ENCODE measurements at regions not wholly inside any gene's neighbourhood (a gene's known extent, or its start where the extent isn't known, plus 50 kb on each side); places are given as distances from the start of the nearest gene placed in this dataset.

DNA sequence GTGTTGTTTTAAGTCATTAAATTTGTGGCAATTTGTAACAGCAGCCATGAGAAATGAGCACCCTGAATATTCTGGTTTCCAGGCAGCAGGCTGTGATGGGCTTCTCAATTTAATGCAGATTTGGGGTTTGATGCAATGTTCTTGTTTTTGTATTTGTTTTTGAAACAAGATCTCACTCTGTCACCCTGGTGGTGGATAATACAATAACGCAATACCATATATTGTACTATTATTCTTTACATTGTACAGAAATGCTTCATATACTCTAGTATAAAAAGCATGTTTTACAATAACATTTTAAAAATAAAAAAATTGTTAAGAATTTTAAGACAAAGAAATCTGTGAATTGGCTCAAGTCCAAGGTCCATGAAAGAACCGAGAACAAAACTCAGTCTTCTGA lies 129.1 kb downstream of the USP46 start:
- WGBS, result 82% methylated on average over 2 of the region's 2 CpGs
- no peak overlapping the region for H3K4me3 ChIP-seq
- DNase-seq (ENCODE audit: low spot score in 2 of 2), result no peak

GRCh38 chr4:52535793-52536192 lies 123.3 kb downstream of the USP46 start:
- H3K27me3 ChIP-seq, result no peaks in the 10 kb centered on the region
- H3K9me3 ChIP-seq, result no peaks in the 10 kb centered on the region
- no peak overlapping the region for H3K4me3 ChIP-seq
- H3K4me1 ChIP-seq, result no peaks in the 10 kb centered on the region
- H3K27ac ChIP-seq, result no peak overlapping the region
- DNase-seq (ENCODE audit: low spot score in 2 of 2), result no peak
- no peak for TF ChIP-seq POLR2AphosphoS5 (IDR thresholded peaks at IDR 0.05)
- TF ChIP-seq, protein P1, sequence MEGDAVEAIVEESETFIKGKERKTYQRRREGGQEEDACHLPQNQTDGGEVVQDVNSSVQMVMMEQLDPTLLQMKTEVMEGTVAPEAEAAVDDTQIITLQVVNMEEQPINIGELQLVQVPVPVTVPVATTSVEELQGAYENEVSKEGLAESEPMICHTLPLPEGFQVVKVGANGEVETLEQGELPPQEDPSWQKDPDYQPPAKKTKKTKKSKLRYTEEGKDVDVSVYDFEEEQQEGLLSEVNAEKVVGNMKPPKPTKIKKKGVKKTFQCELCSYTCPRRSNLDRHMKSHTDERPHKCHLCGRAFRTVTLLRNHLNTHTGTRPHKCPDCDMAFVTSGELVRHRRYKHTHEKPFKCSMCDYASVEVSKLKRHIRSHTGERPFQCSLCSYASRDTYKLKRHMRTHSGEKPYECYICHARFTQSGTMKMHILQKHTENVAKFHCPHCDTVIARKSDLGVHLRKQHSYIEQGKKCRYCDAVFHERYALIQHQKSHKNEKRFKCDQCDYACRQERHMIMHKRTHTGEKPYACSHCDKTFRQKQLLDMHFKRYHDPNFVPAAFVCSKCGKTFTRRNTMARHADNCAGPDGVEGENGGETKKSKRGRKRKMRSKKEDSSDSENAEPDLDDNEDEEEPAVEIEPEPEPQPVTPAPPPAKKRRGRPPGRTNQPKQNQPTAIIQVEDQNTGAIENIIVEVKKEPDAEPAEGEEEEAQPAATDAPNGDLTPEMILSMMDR (IDR thresholded peaks at IDR 0.05), result no peak
- TF ChIP-seq EP300 (IDR thresholded peaks at IDR 0.05), result no peak
- TF ChIP-seq POLR2A (IDR thresholded peaks at IDR 0.05), result no peak
- 95% methylated on average over 5 of the region's 5 CpGs for WGBS
- H3K36me3 ChIP-seq, result no peaks in the 10 kb centered on the region

More for the DNA sequence above, 129.1 kb downstream of the USP46 start:
- H3K36me3 ChIP-seq, result no peaks in the 10 kb centered on the region
- H3K27me3 ChIP-seq, result no peaks in the 10 kb centered on the region
- H3K4me1 ChIP-seq, result no peaks in the 10 kb centered on the region
- TF ChIP-seq POLR2AphosphoS5 (IDR thresholded peaks at IDR 0.05) (no peak), POLR2A (IDR thresholded peaks at IDR 0.05) (no peak), EP300 (IDR thresholded peaks at IDR 0.05) (no peak)
- TF ChIP-seq, protein P1 (IDR thresholded peaks at IDR 0.05), result no peak
- no peak overlapping the region for H3K27ac ChIP-seq
- peaks cover 3% of the 10 kb centered on the region for H3K9me3 ChIP-seq

Measured in suprapubic skin (tissue), 4 donors.